B cell (primary cell): ENCODE measurements at regions not wholly inside any gene's neighbourhood (a gene's known extent, or its start where the extent isn't known, plus 50 kb on each side); places are given as distances from the start of the nearest gene placed in this dataset.

Experiments used
- ATAC-seq: fragments of 200-7000 bp; cut with Tn5 transposase; one replicate; pipeline ENCODE4 v1.10.0; 2021; ENCODE audit warnings: low read depth, mild to moderate bottlenecking, moderate number of reproducible peaks, moderate library complexity
- CTCF ChIA-PET: fragments of 350-600 bp; sonication (Branson Sonifier 250); formaldehyde crosslinking; loops from one replicate; lab custom pipeline; 2021; ENCODE audit warnings: antibody characterized with exemption, inconsistent platforms; lab: Charles Lee
- POLR2A ChIA-PET: fragments of 350-600 bp; sonication (Branson Sonifier 250); formaldehyde crosslinking; loops from one replicate; lab custom pipeline; 2021; ENCODE audit warnings: antibody characterized with exemption; lab: Charles Lee
- DNase-seq: peaks from one replicate; pipeline ENCODE4 v3.0.0; 2013
- H2AFZ ChIP-seq: 2 replicates; pipeline ENCODE4 v1.6.1; 2012; ENCODE audit warnings: mild to moderate bottlenecking, low read depth, low read length; ENCODE audit not compliant: insufficient read depth, poor library complexity, severe bottlenecking
- H3K27ac ChIP-seq, 2 donors: 1 replicate in 1 of 2; 2 replicates in 1 of 2; pipeline ENCODE4 v1.5.1; 2012 to 2013; ENCODE audit warnings: low read length in 2 of 2, mild to moderate bottlenecking in 2 of 2, moderate library complexity in 1 of 2
- H3K27me3 ChIP-seq, 4 experiments: fragments of 200-600 bp in 1 of 4; sonication (generic) in 1 of 4; replicated peaks in 1 of 4; 1 replicate in 2 of 4; 2 replicates in 2 of 4; pipeline versions ENCODE4 v1.6.1 to v1.7.0; 2013 to 2016; ENCODE audit warnings: low read length in 3 of 4, mild to moderate bottlenecking in 2 of 4, mixed read lengths in 1 of 4, moderate library complexity in 1 of 4; ENCODE audit not compliant: insufficient read depth in 4 of 4, control insufficient read depth in 3 of 4; ENCODE audit errors: control extremely low read depth in 1 of 4
- H3K36me3 ChIP-seq, 2 experiments: replicated peaks in 1 of 2; 1 replicate in 1 of 2; 2 replicates in 1 of 2; pipeline versions ENCODE4 v1.6.1 to v1.7.1; 2013; ENCODE audit warnings: low read length in 1 of 2; ENCODE audit not compliant: insufficient read depth in 2 of 2, control insufficient read depth in 1 of 2; ENCODE audit errors: control extremely low read depth in 1 of 2, extremely low read depth in 1 of 2
- H3K4me1 ChIP-seq, 2 donors: fragments of 200-600 bp in 1 of 2; sonication (generic) in 1 of 2; 1 replicate in 1 of 2; 2 replicates in 1 of 2; pipeline versions ENCODE4 v1.5.1 to v1.6.1; 2013 to 2017; ENCODE audit warnings: low read length in 2 of 2; ENCODE audit not compliant: control insufficient read depth in 2 of 2, insufficient read depth in 2 of 2
- H3K4me2 ChIP-seq: replicated peaks from 2 replicates; pipeline ENCODE3; 2012; ENCODE audit warnings: mild to moderate bottlenecking, low read depth, low read length; ENCODE audit not compliant: poor library complexity, severe bottlenecking
- H3K4me3 ChIP-seq, 5 experiments: fragments of 200-600 bp in 1 of 5; sonication (generic) in 1 of 5; 1 replicate in 3 of 5; 2 replicates in 2 of 5; pipeline versions ENCODE4 v1.5.1 to v1.7.0; 2011 to 2016; ENCODE audit warnings: low read length in 4 of 5, mild to moderate bottlenecking in 4 of 5, low read depth in 2 of 5, control low read depth in 1 of 5, moderate library complexity in 1 of 5; ENCODE audit not compliant: insufficient read depth in 1 of 5; ENCODE audit errors: control extremely low read depth in 1 of 5, extremely low read depth in 1 of 5
- H3K79me2 ChIP-seq: fragments of 200-600 bp; sonication (generic); one replicate; pipeline ENCODE4 v1.6.0; 2016; ENCODE audit warnings: low read length; ENCODE audit not compliant: control insufficient read depth, insufficient read depth
- H3K9ac ChIP-seq: fragments of 200-600 bp; sonication (generic); 2 replicates; pipeline ENCODE4 v1.6.1; 2017; ENCODE audit warnings: mild to moderate bottlenecking, low read length, moderate library complexity
- H3K9me3 ChIP-seq, 3 donors: one replicate each; pipeline versions ENCODE4 v1.6.1 to v1.7.1; 2013; ENCODE audit warnings: low read length in 2 of 3; ENCODE audit not compliant: control insufficient read depth in 2 of 3, insufficient read depth in 1 of 3; ENCODE audit errors: control extremely low read depth in 1 of 3
- H4K20me1 ChIP-seq: 2 replicates; pipeline ENCODE4 v1.6.0; 2012; ENCODE audit warnings: mild to moderate bottlenecking, low read length; ENCODE audit not compliant: insufficient read depth, control insufficient read depth, poor library complexity, severe bottlenecking
- H3K27ac Mint-ChIP-seq: one replicate; pipeline ENCODE4 v1.8.0; 2021; ENCODE audit warnings: mixed read lengths
- H3K27me3 Mint-ChIP-seq: one replicate; pipeline ENCODE4 v1.8.0; 2021; ENCODE audit warnings: mixed read lengths
- H3K4me1 Mint-ChIP-seq: one replicate; pipeline ENCODE4 v1.8.0; 2021; ENCODE audit warnings: mixed read lengths
- H3K4me3 Mint-ChIP-seq: one replicate; pipeline ENCODE4 v1.8.0; 2021; ENCODE audit warnings: mixed read lengths
- H3K9me3 Mint-ChIP-seq: one replicate; pipeline ENCODE4 v1.8.0; 2022; ENCODE audit warnings: mixed read lengths; ENCODE audit not compliant: insufficient read depth
- CTCF ChIP-seq: fragments of 200-600 bp; IDR thresholded peaks from one replicate; pipeline ENCODE4 v1.8.0; 2022; ENCODE audit warnings: antibody characterized with exemption, mild to moderate bottlenecking
- EZH2 ChIP-seq: IDR thresholded peaks from 2 replicates; pipeline ENCODE4 v1.6.1; 2012; ENCODE audit warnings: borderline replicate concordance, low read depth, mild to moderate bottlenecking, moderate library complexity, low read length; ENCODE audit not compliant: insufficient read depth, poor library complexity, severe bottlenecking
- WGBS: methylation state at CpG from one replicate; pipeline ENCODE4 v1.1.5; 2013; ENCODE audit warnings: missing lambda C conversion rate; ENCODE audit not compliant: insufficient coverage; 5-methylcytosine and 5-hydroxymethylcytosine counted together
- intact Hi-C: fragments of 100-400 bp; cut with micrococcal nuclease; formaldehyde crosslinking; loops from one replicate; pipeline ENCODE4 v1.10.0; 2022

DNA sequence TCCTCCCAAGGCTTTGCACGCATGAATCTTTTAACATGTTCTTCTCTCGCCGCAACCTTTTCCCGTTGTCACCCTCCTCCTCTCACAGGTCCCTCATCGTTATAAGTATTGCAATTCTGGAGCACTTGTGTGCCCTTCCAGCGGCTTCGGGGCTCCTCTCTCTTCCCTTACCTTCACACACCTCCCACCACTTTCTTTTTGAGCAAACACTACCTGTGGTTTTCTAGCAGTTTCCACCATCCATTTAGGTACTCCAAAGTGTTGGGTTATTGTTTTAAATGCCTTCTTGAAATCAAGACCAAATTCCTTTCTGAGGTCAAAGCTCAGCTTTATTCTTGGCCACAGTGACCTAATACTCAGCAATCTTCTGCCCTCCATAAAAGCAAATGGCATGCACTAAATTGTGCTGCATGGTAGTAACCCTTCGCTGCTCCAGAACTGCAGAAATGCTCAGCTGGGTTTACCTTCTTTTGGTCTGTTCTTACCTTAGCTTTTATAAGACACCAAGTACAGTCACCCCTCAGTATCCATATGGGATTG is 472.4 kb downstream of the SETD4 start:
- ChIA-PET POLR2A (no interaction called here), CTCF (no interaction called here)
- Mint-ChIP-seq H3K27me3 (peaks cover 18% of the 10 kb centered on the region), H3K4me3 (no peak overlapping the region), H3K9me3 (no peaks in the 10 kb centered on the region), H3K27ac (no peak overlapping the region), H3K4me1 (peaks cover 5% of the 10 kb centered on the region)
- no peak overlapping the region for H3K4me2 ChIP-seq
- TF ChIP-seq CTCF (no peak), EZH2 (no peak)
- no peaks in the 10 kb centered on the region for H3K79me2 ChIP-seq
- peaks cover 0 to 5% (median 1%) of the 10 kb centered on the region in 4 experiments for H3K27me3 ChIP-seq
- no peaks in the 10 kb centered on the region for H4K20me1 ChIP-seq
- H3K4me3 ChIP-seq, result no peak overlapping the region
- ATAC-seq (no peak), DNase-seq (no peak)
- no peaks in the 10 kb centered on the region for H3K36me3 ChIP-seq
- no peak overlapping the region for H3K27ac ChIP-seq
- H3K9me3 ChIP-seq, result peaks cover 1 to 3% (median 3%) of the 10 kb centered on the region in 3 donors
- intact Hi-C loops, result no loop called here
- H2AFZ ChIP-seq, result no peak overlapping the region
- no peak overlapping the region for H3K9ac ChIP-seq
- 99% methylated on average over 7 of the region's 8 CpGs for WGBS
- no peaks in the 10 kb centered on the region for H3K4me1 ChIP-seq

GRCh38 chr21:35586305-35586704 is 474.0 kb downstream of the SETD4 start:
- ATAC-seq (no peak), DNase-seq (no peak)
- CTCF ChIA-PET, result no interaction called here
- H3K79me2 ChIP-seq, result no peaks in the 10 kb centered on the region
- no peak overlapping the region for H3K4me3 Mint-ChIP-seq
- TF ChIP-seq CTCF (no peak), EZH2 (no peak)
- no peak overlapping the region for H3K9ac ChIP-seq
- H4K20me1 ChIP-seq, result no peaks in the 10 kb centered on the region
- no peaks in the 10 kb centered on the region for H3K36me3 ChIP-seq
- POLR2A ChIA-PET, result no interaction called here
- H3K27ac Mint-ChIP-seq, result no peak overlapping the region
- WGBS, result 100% methylated on average over 1 of the region's 4 CpGs
- peaks cover 1 to 3% (median 3%) of the 10 kb centered on the region in 3 donors for H3K9me3 ChIP-seq
- H3K4me1 Mint-ChIP-seq, result peaks cover 15% of the 10 kb centered on the region
- H3K9me3 Mint-ChIP-seq, result no peaks in the 10 kb centered on the region
- intact Hi-C loops, result no loop called here
- H3K27me3 Mint-ChIP-seq, result peaks cover 14% of the 10 kb centered on the region
- no peak overlapping the region for H2AFZ ChIP-seq
- H3K27ac ChIP-seq, result no peak overlapping the region
- peaks cover 0 to 5% (median under 1%) of the 10 kb centered on the region in 4 experiments for H3K27me3 ChIP-seq
- H3K4me2 ChIP-seq, result no peak overlapping the region
- no peak overlapping the region for H3K4me3 ChIP-seq
- H3K4me1 ChIP-seq, result no peaks in the 10 kb centered on the region
